ENCODE measurements at regions not wholly inside any gene's neighbourhood (a gene's known extent, or its start where the extent isn't known, plus 50 kb on each side); places are given as distances from the start of the nearest gene placed in this dataset.

GRCh38 chr22:25482091-25482760 is 82.2 kb upstream of the GRK3 start:
- Histone ChIP-seq H3K9ac (ENCODE audit: insufficient read depth, low read depth, low read length) (no peak overlapping the region), H3K9me3 (ENCODE audit: low read length) (no peaks in the 10 kb centered on the region), H3K36me3 (replicated peaks in 1 of 2; ENCODE audit: control insufficient read depth in 1 of 2, insufficient read depth in 2 of 2, low read length in 2 of 2) (peaks cover 0 to 5% of the 10 kb centered on the region in 2 experiments; a peak in 4 of 5 replicates), H2AFZ (ENCODE audit: low read length) (no peak overlapping the region), H4K20me1 (ENCODE audit: insufficient read depth, low read length) (no peaks in the 10 kb centered on the region), H3K4me1 (ENCODE audit: insufficient read depth, low read length) (peaks cover 16% of the 10 kb centered on the region), H3K4me3 (replicated peaks in 1 of 3; ENCODE audit: insufficient read depth in 1 of 3, low read depth in 2 of 3, low read length in 3 of 3) (no peak overlapping the region), H3K27ac (ENCODE audit: extremely low read length, insufficient read depth, low read length) (no peak overlapping the region), H3K27me3 (ENCODE audit: control insufficient read depth in 1 of 2, insufficient read depth in 2 of 2, low read length in 2 of 2) (no peaks in the 10 kb centered on the region), H3K4me2 (ENCODE audit: low read depth, low read length) (no peak overlapping the region), H3K79me2 (ENCODE audit: insufficient read depth, low read length) (no peaks in the 10 kb centered on the region)
- in situ Hi-C loops (cut with HindIII; ENCODE audit: extremely low pct_ligation_motif_present, low pct_unique_long_range_greater_than_20kb) (no loop called here), intact Hi-C loops (cut with micrococcal nuclease; ENCODE audit: unreplicated experiment) (no loop called here)
- BruUV-seq (replicated peaks), result no TSS peak
- ChIA-PET POLR2A (no interaction called here), CTCF (ENCODE audit: low intra/inter-chr PET ratio, low total read pairs) (no interaction called here)
- FAIRE-seq (no peak), DNase-seq (ENCODE audit: low spot score) (no peak), ATAC-seq (no peak)
- 97% methylated on average over 5 of the region's 5 CpGs for WGBS (ENCODE audit: low lambda C conversion rate)
- TF ChIP-seq ZNF543 (CRISPR knock-in tag; IDR thresholded peaks at IDR 0.05) (no peak), ZFP41 (CRISPR knock-in tag; IDR thresholded peaks at IDR 0.05; ENCODE audit: borderline replicate concordance) (no peak), ZNF652 (CRISPR knock-in tag; IDR thresholded peaks at IDR 0.05; ENCODE audit: borderline replicate concordance, low read depth) (no peak), ZNF34 (CRISPR knock-in tag; IDR thresholded peaks at IDR 0.05; ENCODE audit: borderline replicate concordance) (no peak), ZNF720 (CRISPR knock-in tag; IDR thresholded peaks at IDR 0.05) (no peak), HOXA5 (CRISPR knock-in tag; IDR thresholded peaks at IDR 0.05) (no peak), HOXA3 (CRISPR knock-in tag; IDR thresholded peaks at IDR 0.05) (no peak), SP4 (CRISPR knock-in tag; IDR thresholded peaks at IDR 0.05) (no peak), ZNF446 (CRISPR knock-in tag; IDR thresholded peaks at IDR 0.05) (no peak), IRF1 (CRISPR knock-in tag; IDR thresholded peaks at IDR 0.05; ENCODE audit: low read depth) (no peak), NR0B2 (CRISPR knock-in tag; IDR thresholded peaks at IDR 0.05) (no peak), ZFP36 (IDR thresholded peaks at IDR 0.05; ENCODE audit: borderline replicate concordance, low read depth, low read length, partially characterized antibody) (no peak), RORA (CRISPR knock-in tag; IDR thresholded peaks at IDR 0.05) (no peak), NCOA5 (CRISPR knock-in tag; IDR thresholded peaks at IDR 0.05) (no peak), PCBP2 (optimal IDR thresholded peaks at IDR 0.05; ENCODE audit: low read depth, low read length, poor library complexity, severe bottlenecking) (no peak), GMEB1 (CRISPR knock-in tag; IDR thresholded peaks at IDR 0.05; ENCODE audit: borderline replicate concordance) (no peak), ZNF781 (CRISPR knock-in tag; IDR thresholded peaks at IDR 0.05; ENCODE audit: borderline replicate concordance, not compliant biosample characterization) (no peak)

Data from HepG2 (cell line).